ENCODE measurements at regions not wholly inside any gene's neighbourhood (a gene's known extent, or its start where the extent isn't known, plus 50 kb on each side); places are given as distances from the start of the nearest gene placed in this dataset.

- H4K20me1 ChIP-seq (ENCODE audit: control insufficient read depth, insufficient read depth): no peaks in the 10 kb centered on the region
- intact Hi-C loops (cut with micrococcal nuclease; ENCODE audit: unreplicated experiment): no loop called here
- RAD21 ChIA-PET (ENCODE audit: unreplicated experiment): no interaction called here
- SMC1A ChIA-PET (ENCODE audit: uncharacterized antibody, unreplicated experiment): interaction anchor here (1.4 kb wide), 1 partner anchor 19 kb away, joined by 5 read pairs; no protein-coding TSS in a partner anchor
- no peak for FAIRE-seq
- no peaks in the 10 kb centered on the region; a peak in 2 of 4 replicates for H3K27me3 ChIP-seq (replicated peaks in 1 of 2; ENCODE audit: control insufficient read depth in 2 of 2, insufficient read depth in 2 of 2, low read length in 1 of 2)
- BruUV-seq (replicated peaks): no TSS peak
- CTCF ChIA-PET: no interaction called here
- H3K36me3 ChIP-seq (ENCODE audit: control insufficient read depth in 2 of 2, insufficient read depth in 2 of 2, low read length in 1 of 2): no peaks in the 10 kb centered on the region
- no peaks in the 10 kb centered on the region for H3K4me1 ChIP-seq (ENCODE audit: control insufficient read depth, insufficient read depth, low read length)
- in situ Hi-C loops (cut with MboI): no loop called here
- 8% methylated on average over 4 of the region's 4 CpGs for WGBS (ENCODE audit: insufficient coverage, insufficient replicate concordance, low lambda C conversion rate, missing lambda C conversion rate)
- no peaks in the 10 kb centered on the region for H3K79me2 ChIP-seq (ENCODE audit: control insufficient read depth, insufficient read depth, low read length)
- no peak overlapping the region for H3K9ac ChIP-seq (ENCODE audit: control insufficient read depth, insufficient read depth, low read length)
- no peak for DNase-seq (ENCODE audit: low read depth, low spot score)
- TF ChIP-seq ZNF384 (IDR thresholded peaks at IDR 0.05; ENCODE audit: borderline replicate concordance, low read depth, low read length) (no peak), MYB (IDR thresholded peaks at IDR 0.05; ENCODE audit: borderline replicate concordance, low read depth, low read length) (no peak), SMAD1 (IDR thresholded peaks at IDR 0.05; ENCODE audit: low read depth, partially characterized antibody) (no peak), ZNF622 (IDR thresholded peaks at IDR 0.05) (no peak), HSF1 (IDR thresholded peaks at IDR 0.05; ENCODE audit: low read depth, low read length) (no peak), SREBF2 (IDR thresholded peaks at IDR 0.05; ENCODE audit: low read length) (no peak), ZZZ3 (IDR thresholded peaks at IDR 0.05; ENCODE audit: control insufficient read depth, insufficient read length, low read depth) (no peak)
- TF ChIP-seq, protein P1, sequence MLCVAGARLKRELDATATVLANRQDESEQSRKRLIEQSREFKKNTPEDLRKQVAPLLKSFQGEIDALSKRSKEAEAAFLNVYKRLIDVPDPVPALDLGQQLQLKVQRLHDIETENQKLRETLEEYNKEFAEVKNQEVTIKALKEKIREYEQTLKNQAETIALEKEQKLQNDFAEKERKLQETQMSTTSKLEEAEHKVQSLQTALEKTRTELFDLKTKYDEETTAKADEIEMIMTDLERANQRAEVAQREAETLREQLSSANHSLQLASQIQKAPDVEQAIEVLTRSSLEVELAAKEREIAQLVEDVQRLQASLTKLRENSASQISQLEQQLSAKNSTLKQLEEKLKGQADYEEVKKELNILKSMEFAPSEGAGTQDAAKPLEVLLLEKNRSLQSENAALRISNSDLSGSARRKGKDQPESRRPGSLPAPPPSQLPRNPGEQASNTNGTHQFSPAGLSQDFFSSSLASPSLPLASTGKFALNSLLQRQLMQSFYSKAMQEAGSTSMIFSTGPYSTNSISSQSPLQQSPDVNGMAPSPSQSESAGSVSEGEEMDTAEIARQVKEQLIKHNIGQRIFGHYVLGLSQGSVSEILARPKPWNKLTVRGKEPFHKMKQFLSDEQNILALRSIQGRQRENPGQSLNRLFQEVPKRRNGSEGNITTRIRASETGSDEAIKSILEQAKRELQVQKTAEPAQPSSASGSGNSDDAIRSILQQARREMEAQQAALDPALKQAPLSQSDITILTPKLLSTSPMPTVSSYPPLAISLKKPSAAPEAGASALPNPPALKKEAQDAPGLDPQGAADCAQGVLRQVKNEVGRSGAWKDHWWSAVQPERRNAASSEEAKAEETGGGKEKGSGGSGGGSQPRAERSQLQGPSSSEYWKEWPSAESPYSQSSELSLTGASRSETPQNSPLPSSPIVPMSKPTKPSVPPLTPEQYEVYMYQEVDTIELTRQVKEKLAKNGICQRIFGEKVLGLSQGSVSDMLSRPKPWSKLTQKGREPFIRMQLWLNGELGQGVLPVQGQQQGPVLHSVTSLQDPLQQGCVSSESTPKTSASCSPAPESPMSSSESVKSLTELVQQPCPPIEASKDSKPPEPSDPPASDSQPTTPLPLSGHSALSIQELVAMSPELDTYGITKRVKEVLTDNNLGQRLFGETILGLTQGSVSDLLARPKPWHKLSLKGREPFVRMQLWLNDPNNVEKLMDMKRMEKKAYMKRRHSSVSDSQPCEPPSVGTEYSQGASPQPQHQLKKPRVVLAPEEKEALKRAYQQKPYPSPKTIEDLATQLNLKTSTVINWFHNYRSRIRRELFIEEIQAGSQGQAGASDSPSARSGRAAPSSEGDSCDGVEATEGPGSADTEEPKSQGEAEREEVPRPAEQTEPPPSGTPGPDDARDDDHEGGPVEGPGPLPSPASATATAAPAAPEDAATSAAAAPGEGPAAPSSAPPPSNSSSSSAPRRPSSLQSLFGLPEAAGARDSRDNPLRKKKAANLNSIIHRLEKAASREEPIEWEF (IDR thresholded peaks at IDR 0.05; ENCODE audit: insufficient replicate concordance, low read depth, low read length): no peak
- H3K4me2 ChIP-seq (ENCODE audit: control insufficient read depth, insufficient read depth): no peak overlapping the region
- POLR2A ChIA-PET: no interaction called here
- peak; percentile 57 for ATAC-seq
- H3K4me3 ChIP-seq: no peak overlapping the region
- no peaks in the 10 kb centered on the region for H3K9me3 ChIP-seq (replicated peaks; ENCODE audit: control insufficient read depth, insufficient read depth, low read length)
- no peak overlapping the region for H3K27ac ChIP-seq (ENCODE audit: control insufficient read depth, insufficient read depth)
- no peak overlapping the region for H2AFZ ChIP-seq (ENCODE audit: control insufficient read depth, low read depth, low read length)
Measured at GRCh38 chrX:107530141-107530540, 80.7 kb downstream of the FRMPD3 start.
